ENCODE measurements at regions not wholly inside any gene's neighbourhood (a gene's known extent, or its start where the extent isn't known, plus 50 kb on each side); places are given as distances from the start of the nearest gene placed in this dataset.
"Not testable (repeated sequence)": the region's sequence is repeated elsewhere in the genome, so short reads cannot be mapped to it uniquely, and the experiment has no call there.

- DNase-seq (ENCODE audit: extremely low spot score): no peak
- POLR2A ChIA-PET: no interaction called here
- TF ChIP-seq CTCF (IDR thresholded peaks at IDR 0.05; ENCODE audit: control extremely low read depth, extremely low read depth, low read depth, missing control alignments): no peak
- CTCF ChIA-PET: no interaction called here
Observed at GRCh38 chr7:156043416-156044178, 231.3 kb upstream of the SHH start.

DNA sequence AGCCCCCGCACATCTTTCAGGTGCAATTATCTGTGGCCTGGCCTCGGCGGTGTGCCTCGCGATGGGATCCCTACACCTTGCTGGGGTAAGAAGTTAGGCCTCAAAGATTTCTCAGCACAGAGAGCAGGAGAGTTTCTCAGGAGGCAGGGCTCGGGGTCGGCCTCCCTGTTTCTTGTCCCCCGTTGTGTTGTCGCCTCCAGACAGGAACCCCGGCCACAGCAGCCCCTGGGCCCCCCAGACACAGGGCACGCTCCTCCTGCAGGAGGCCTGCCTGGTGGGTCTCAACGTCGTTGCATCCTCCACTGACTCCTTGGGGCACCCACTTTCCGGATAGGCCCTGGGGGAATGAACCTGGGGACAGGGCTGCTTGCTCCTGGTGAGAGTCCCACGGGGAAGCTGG lies 229.1 kb upstream of the SHH start:
- ChIA-PET CTCF (no interaction called here), POLR2A (no interaction called here)
- no peak for DNase-seq (ENCODE audit: extremely low spot score)
- no peak for TF ChIP-seq CTCF (IDR thresholded peaks at IDR 0.05; ENCODE audit: control extremely low read depth, extremely low read depth, low read depth, missing control alignments)

GRCh38 chr7:156039971-156040677 lies 227.9 kb upstream of the SHH start:
- TF ChIP-seq CTCF (IDR thresholded peaks at IDR 0.05; ENCODE audit: control extremely low read depth, extremely low read depth, low read depth, missing control alignments): no peak
- CTCF ChIA-PET: no interaction called here
- POLR2A ChIA-PET: no interaction called here
- no peak for DNase-seq (ENCODE audit: extremely low spot score)

GRCh38 chr7:156039194-156039593 lies 226.9 kb upstream of the SHH start:
- POLR2A ChIA-PET: no interaction called here
- CTCF ChIA-PET: no interaction called here
- no peak for TF ChIP-seq CTCF (IDR thresholded peaks at IDR 0.05; ENCODE audit: control extremely low read depth, extremely low read depth, low read depth, missing control alignments)
- no peak for DNase-seq (ENCODE audit: extremely low spot score)

DNA sequence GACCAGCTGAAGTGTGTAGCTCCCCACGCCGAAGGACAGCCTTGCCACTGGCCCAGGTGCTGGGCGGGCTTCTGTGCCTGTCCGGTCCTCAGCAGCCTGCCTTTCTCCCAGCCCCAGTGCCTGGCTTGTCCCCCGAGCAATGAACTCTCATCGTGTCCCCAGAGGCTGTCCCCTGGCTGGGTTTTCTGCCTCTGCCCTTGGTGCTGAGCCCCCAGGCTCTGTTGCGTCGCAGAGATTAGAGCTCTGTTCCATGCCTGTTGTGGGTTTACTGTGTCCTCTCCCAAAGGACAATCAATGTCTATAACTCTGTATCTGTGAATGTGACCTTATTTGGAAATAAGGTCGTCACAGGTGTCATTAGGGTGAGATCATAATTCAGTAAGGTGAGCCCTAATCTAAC lies 226.1 kb upstream of the SHH start:
- ChIA-PET CTCF (no interaction called here), POLR2A (no interaction called here)
- DNase-seq (ENCODE audit: extremely low spot score): no peak
- no peak for TF ChIP-seq CTCF (IDR thresholded peaks at IDR 0.05; ENCODE audit: control extremely low read depth, extremely low read depth, low read depth, missing control alignments)

GRCh38 chr7:156036153-156036552 lies 223.9 kb upstream of the SHH start:
- no peak for DNase-seq (ENCODE audit: extremely low spot score)
- ChIA-PET POLR2A (no interaction called here), CTCF (no interaction called here)

GRCh38 chr7:156035387-156035786 lies 223.1 kb upstream of the SHH start:
- CTCF ChIA-PET; DNase-seq (ENCODE audit: extremely low spot score); POLR2A ChIA-PET: not testable (repeated sequence)

More at GRCh38 chr7:156036153-156036552, 223.9 kb upstream of the SHH start:
- TF ChIP-seq CTCF (IDR thresholded peaks at IDR 0.05; ENCODE audit: control extremely low read depth, extremely low read depth, low read depth, missing control alignments): no peak
